HG03342 (cell line): ENCODE measurements at regions not wholly inside any gene's neighbourhood (a gene's known extent, or its start where the extent isn't known, plus 50 kb on each side); places are given as distances from the start of the nearest gene placed in this dataset.
"Not testable (repeated sequence)": the region's sequence is repeated elsewhere in the genome, so short reads cannot be mapped to it uniquely, and the experiment has no call there.

Source experiments
- ATAC-seq: cut with Tn5 transposase; IDR thresholded peaks from one replicate; pipeline ENCODE4 v1.9.1; 2021; ENCODE audit warnings: mild to moderate bottlenecking, moderate library complexity; ENCODE audit not compliant: unreplicated experiment

DNA sequence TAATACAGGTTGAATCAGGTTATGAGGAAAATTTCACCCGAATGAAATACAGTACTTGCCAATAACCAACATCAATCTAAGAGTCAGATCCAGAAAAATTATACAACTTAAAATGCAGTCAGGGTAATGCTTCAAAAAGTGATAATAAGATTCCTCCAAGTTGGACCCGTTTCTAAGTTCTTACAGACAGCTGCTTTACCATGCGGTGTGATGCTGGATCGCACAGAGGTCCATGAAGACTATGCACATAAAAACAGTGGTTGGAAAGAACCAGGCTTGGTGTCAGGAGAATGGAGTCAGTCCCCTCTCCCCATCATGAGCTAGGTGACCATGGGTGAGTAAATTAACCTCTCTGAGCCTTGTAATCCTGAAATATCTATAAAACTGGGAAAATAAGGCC, 261.3 kb downstream of the QDPR start:
- no peak for ATAC-seq

DNA sequence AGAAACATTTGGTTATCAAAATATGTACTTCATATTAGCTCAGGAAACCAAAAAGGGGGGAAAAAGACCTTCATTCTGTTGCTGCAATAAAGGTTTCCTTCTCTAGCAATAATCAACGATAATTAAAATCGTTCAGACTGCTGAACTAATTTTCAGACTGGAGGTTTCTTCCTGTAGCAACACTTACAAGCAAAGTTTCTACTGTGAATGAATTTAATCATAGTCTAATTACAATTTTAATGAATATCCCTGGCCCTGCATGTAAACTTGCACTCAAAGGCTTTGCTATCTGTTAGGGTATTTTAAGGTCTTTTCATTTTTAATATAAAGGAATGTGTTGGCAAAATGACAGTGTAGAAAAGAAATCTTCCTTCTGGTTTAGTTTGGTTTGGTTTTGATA, 265.2 kb downstream of the QDPR start:
- ATAC-seq, result no peak

DNA sequence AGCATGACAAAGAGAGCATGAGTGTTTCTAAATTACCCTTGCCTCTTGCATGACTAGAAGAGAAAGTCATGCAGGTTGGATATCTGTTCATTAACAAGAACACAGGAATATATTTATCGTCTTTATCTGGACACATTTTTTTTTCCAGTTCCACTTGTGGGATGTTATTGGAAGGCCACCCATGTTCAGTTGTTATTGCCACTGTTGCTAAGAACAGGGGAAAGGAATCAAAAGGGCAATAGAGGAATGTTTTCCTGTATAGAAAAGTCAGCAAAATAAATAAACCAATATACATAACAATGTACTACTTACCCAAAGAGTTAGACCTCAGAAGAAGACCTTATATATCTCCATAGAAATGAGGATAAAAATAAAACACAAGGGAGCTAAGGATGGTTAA, 270.1 kb downstream of the QDPR start:
- ATAC-seq, result no peak

DNA sequence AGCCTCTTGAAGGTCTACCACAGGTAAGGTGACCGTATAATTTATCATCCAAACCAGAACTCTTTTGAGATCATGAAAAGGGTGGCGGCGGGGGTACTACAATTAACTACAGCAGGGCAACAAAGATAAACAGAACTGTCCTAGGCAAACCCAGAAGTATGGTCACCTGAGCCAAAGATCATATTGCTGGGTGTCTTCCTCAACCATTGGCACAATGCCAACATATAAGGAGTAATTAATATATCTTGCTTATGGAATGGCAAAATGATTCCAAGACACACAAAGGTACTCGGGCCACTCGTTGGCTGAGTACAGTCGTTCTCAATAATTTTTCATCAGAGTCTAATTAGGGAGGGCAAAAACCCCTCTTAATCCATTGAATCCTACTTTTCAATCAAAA, 273.3 kb downstream of the QDPR start:
- no peak for ATAC-seq

DNA sequence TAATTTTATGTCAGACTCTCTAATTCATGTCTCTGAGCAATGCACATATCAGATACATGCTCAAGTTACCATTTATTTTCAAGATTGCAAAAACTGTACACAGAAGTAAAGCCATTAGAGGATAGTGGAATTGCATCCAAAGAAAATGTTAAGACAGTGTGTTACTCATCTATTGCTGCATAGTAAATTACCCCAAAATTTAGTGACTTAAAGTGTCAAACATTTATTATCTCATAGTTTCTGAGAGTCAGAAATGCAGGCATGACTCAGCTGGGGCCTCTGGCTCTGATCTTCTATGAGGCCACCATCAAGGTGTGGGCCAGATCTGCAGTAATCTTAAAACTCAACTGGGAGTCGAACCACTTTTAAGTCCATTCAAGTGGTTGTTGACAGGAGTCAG, 275.2 kb downstream of the QDPR start:
- no peak for ATAC-seq

DNA sequence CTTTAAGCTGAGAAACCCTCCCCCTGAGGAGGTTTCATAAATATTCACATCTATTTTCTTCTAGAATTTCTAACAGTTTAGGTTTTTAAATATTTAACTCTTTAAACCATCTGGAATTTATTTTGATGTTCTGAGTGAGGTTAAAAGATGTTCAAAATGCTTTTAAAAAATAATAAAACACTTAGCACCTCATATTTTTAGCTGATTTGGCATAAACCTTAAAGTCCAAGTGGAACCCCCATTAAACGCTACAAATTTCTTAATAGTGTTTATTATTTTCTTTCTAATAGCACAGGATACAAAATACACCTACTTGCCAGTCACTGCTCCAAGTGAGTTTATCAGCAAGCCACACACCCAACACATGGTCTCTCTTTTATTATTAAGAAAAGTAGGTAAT, 277.2 kb downstream of the QDPR start:
- ATAC-seq, result no peak

DNA sequence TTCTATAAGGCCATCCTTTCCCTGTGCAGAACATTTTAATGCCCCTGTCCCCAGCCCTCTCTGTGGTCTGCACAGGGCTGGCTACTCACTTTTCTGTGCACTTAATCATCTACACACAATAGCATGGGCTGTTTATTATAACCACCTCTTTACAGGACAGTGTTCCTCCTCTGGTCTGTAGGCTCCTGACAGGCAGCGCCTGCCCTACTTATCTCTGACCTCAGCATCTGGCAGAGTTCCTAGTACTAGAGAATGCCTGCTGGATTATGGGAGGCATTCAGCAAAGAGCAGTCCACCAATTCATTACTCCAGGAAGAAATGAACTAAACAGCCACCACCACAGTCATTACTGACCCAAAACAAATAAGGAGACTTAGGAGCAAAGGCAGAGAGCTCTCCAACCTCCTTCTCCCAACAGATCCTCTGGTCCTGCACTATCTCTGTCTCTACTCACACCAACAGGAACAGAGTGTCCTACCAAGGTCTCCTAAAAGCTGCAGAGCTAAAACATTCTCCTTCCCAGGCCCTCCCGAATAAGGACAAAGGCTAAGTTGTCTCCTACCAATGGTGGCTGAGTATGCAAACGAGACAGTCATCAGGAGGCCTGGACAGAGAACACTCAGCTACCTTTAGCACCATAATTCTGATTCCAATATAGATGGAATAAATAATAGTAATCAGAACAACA, 279.2 kb downstream of the QDPR start:
- no peak for ATAC-seq

DNA sequence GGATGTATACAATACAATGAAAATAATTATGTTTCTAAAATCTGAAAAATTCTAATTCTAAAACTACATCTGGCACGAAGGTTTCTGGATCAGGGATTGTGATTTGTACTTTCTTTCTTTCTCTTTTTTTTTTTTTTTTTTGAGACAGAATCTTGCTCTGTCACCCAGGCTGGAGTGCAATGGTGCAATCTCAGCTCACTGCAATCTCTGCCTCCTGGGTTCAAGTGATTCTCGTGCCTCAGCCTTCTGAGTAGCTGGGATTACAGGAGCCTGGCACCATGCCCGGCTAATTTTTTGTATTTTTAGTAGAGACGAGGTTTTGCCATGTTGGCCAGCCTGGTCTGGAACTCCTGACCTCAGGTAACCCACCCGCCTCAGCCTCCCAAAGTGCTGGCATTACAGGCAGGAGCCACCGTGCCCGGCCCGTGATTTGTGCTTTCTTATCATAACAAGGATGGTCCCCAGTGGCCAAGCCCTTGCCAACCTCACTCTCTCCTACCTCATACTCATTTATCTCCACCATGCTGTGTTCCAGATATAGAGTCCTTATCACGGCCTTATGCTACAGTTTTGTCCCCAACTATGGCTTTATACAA, 279.9 kb downstream of the QDPR start:
- not testable (repeated sequence) for ATAC-seq

DNA sequence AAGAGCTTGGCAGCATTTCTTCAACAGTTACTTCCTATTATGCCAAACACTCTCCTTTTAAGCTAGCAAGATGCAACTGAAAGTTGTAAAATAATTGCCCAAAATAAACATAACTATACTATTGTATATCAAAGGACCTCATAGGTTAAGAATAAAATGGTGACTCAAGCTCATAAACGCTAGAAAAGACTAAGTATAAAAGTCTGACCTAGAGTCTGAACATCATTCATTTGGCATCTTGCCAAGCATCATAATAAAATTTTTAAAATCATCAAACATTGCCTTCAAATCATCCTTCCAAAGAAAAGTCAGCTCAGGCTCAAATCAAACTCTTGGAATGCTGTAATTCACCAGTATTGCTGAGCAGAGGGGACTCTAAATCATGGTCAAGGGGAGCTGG, 281.2 kb downstream of the QDPR start:
- no peak for ATAC-seq

DNA sequence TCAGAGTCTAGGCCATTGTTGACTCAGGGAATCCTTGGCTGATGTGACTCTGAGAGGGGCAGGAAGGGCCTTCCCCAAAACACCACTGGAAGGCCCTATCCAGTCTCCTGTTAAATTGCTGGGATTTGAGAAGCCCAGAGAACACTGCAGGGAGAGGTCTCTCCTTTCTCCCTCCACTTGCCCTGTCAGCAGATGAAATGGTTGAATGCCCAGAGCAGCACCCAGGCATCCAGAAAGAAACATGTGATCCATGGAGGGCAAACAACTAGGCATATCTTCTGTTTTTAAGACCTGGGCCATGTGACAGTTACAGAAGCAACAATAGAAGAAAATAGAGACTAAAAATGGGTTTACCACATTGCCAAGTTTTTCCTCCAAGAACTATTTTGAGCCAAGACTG, 291.1 kb downstream of the QDPR start:
- no peak for ATAC-seq

DNA sequence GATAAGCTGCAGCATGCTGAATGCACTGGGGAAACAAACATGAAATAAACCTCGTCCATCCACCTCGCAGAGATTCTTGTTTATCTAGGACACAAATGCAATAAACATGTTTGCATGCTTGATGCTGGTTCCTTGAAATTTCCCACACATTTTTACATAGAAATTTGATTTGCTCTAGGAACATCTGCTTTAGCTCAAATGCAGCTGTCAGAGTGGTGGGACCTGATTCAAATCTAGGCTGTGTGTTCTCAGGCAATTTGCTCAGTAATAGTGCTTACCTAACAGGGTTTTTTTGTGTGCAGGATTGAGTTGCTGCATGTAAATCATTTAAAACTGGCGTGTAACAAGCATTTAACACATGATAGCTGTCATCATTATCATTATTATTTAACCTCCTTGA, 293.1 kb downstream of the QDPR start:
- ATAC-seq, result no peak

DNA sequence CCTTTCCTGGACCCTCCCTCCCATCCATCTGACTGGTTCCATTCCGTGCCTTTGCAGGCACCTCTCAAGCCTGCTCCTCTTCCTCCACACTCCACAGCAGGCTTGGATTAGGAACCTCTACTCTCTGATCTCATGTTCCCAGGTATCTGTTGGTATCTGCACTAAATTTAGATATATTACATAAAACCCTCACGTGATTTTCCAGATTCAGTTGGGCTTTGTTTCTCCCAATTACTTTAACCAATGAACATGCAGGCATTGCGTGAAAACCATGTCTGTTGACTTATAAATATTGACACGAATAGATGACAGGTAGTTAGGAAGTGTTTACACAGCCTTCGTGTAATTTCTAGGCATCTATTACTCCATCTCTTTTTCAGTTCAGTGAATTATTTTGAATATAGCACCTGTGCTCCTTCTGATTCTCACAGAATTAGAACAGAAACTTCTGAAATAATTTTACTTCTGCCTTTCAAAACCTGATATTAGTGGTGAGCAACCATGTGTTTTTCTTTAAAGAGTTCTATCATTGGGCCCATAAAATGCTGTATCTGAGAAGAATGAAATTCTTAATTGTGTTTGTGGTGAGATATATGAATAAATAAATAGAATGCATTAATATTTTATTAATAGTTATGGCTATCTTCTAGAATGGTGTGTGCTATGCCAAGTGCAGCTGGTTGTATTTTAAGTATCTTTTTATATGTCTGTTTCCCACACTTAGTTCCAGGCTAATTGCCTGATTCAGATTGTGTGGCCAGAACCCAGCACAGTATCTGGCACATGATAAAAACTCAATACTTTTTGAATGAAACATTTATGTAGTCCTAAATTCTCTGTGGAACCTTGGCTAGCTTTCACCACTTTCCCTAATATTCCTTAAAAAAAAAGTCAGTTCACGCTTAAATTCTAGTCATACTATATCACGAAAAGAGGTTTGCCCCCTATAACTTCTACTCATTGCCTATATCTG, 304.8 kb downstream of the QDPR start:
- ATAC-seq, result no peak

DNA sequence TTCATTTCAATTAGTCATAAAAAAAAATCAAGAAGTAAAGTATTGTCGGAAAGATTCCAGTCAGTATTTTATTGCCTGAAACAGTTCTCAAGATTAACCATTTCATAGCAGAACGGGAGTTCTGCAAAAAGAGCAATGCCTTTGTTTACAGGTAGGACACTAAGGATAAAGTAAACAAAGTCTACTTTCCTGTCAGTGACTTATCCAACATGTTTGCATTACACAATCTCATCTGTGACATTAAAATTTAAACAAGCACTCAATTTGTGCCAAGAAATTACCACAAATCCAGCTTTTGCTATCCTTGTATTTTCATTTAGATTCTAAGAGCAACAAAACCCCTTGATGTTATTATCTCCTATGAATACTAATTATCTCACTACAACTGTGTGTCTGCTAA, 306.5 kb upstream of the LDB2 start:
- ATAC-seq, result no peak

DNA sequence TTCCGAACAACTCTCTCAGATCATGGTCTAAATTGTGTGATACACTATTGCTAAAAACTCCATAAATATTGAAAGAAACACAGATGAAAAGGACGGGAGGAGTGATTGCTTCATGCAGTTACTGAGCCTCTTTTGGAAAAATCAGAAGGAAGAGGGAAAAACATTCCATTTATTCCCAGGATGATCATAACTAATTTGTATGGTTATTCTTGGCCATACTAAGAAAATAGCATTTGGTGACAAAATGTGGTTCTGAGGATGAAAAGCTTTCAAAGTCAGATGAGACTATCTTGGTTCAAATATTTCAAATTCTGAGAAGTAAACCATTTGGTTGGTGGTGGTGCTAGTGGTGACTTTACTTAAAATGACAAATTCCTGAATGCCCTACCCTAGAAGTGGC, 305.4 kb upstream of the LDB2 start:
- ATAC-seq, result no peak

DNA sequence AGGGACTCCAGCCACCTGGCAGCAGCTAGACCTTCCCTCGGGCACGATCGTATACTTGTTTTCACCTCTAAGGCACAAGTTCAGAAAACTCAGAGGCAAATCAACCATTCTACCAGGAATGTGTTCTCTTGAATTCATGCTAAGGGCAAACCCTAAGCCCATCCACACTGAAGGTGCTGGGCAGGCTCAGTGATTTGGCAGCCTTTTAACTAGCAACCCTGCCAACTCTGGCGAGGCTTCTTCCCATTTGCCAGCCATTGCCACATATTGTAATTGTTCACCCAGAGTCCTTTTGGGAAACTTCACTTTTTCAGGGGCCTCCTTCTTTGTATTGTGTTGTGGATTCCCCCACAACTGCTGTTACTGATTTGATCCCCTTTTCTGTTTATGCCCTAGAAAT, 298.6 kb upstream of the LDB2 start:
- ATAC-seq, result no peak

DNA sequence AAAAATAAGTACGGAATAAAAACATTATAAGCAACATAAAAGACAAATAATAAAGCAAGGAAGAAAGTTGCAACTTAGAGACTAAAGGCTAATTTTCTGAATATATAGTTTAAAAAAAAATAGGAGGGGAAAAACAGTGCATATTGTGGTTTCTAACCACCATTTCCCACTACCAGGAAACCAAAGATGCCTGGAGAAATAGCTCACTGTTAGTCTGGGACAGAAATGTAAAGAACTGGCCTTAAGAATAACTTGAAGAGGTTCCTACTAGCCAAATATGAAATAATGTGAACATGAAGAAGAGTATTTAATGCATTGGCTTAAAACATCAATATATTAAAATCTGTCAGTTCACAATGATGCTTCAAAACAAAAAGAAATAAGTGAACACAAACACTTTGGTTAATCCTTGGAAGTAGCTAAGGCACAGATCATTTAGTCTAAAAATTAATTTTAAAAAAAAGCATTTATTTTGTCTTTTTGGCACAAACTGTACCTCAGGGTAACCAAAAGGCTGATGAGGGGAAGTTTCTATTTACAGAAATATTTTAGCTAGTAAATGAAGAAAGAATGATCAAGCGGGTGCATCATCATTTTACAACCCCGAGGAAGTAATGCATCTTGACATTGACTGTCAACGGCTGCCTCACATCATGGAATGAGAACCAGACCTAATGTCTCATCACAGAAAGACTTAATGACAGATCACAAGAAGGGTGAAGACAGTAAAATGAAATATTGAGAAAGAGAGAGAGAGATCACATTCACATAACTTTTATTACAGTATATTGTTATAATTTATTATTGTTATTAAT, 297.2 kb upstream of the LDB2 start:
- ATAC-seq, result no peak

DNA sequence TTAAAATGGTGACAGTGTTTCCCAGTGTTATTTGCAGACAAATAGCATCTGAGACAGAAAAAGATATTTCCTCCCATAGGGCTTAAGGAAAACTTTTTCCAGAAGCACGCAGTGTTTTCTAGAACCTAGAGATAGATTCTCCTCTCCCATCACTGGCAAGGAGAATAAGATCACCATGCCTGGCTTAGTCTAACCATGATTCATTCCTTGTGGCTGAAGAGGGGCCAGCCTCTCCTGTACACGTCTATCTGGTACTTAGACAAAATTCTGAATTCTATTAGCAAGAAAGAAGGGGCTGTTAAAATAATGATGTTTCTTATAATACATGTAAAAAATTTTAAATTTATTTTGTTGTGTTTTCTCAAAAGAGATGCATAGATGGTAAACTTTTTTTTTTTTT, 296.1 kb upstream of the LDB2 start:
- no peak for ATAC-seq

DNA sequence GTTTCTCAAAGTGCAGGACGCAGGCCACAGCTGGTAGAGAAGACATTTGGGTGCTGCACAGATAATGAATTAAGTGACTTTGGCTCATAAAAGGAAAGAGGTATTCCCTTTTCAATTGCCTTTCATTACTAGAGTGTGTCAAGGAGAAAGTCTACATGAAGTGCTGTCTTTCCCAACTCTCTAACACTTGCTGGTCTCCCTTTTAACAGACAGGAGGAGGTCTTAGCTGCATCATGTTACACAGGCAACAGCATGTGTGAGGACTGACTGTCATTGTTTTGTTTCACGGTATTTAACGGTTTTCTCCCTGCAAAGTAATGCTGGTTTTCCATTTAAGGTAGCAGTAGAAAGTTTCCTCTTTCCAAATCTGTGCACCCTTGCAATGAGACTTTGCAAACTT, 291.3 kb upstream of the LDB2 start:
- ATAC-seq, result no peak

DNA sequence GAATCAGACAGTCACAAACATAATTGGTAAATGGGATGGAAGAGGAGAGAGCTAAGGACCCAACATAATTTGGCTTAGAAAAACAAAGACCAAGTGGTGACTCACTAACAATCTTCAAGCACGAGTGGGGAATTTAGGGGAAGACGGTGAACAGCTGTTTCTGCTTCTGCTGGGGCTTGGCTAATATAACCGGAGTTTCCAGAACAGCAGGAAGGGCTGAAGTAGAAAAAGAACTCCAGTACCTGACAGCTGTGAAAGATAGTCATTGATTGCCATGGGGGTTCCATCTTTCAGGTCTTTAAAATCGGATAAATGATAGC, 290.9 kb upstream of the LDB2 start:
- no peak for ATAC-seq

DNA sequence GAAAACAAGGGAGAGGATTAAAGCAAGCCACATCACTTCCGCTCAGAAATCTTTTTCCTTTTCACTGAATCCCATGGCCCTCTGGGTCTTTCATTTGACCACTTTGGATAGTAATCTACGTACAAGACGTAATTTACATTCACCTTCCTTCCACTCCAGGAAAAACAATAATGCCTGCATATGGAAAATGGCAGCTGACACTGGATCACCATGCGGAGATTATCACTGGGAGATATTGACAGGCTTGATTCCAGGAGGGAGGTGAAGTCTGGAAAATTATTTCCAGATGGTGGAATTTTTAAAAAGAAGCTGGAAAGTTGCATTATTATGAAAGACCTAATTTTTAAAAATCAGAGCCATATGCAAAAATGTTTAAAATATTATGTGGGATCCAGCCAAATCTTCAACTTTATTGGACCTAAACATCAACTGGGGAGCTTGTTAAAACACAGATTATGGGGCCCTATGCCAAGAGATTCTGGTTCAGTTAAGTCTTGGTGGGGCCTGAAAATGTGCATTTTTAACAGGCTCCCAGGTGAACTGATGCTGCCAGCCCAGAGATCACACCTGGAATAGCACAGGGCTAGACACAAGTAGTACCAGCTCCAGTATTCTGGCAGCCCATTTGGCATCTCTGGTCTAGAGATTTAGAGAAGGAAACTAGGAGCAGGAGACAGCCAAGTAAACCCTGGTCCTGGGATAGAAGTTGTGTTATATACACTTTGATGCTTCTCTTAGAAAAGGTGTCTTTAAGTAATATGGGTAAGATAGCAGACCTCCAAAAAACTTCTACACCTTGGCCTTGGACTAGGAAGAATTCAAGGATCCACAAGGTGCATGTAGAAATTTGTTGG, 290.3 kb upstream of the LDB2 start:
- ATAC-seq, result no peak
